GM18870 (cell line): ENCODE measurements at regions not wholly inside any gene's neighbourhood (a gene's known extent, or its start where the extent isn't known, plus 50 kb on each side); places are given as distances from the start of the nearest gene placed in this dataset.

ENCODE experiments used
- ATAC-seq: cut with Tn5 transposase; IDR thresholded peaks from one replicate; pipeline ENCODE4 v1.9.1; 2021; ENCODE audit warnings: moderate library complexity; ENCODE audit not compliant: unreplicated experiment

- no peak for ATAC-seq
Measured at GRCh38 chr13:111513766-111514609, 193.5 kb downstream of the TEX29 start.

GRCh38 chr13:111514610-111515306 lies 194.3 kb downstream of the TEX29 start:
- no peak for ATAC-seq

- ATAC-seq = no peak
Measured at GRCh38 chr13:111515307-111515617, 194.8 kb downstream of the TEX29 start.

GRCh38 chr13:111515635-111516034 lies 195.2 kb downstream of the TEX29 start:
- ATAC-seq = no peak

GRCh38 chr13:111516712-111517640 lies 196.5 kb downstream of the TEX29 start:
- no peak for ATAC-seq

- ATAC-seq = no peak
Measured at GRCh38 chr13:111517641-111518010, 197.2 kb downstream of the TEX29 start.

- ATAC-seq = no peak
Measured at GRCh38 chr13:111518161-111518792, 197.8 kb downstream of the TEX29 start.

GRCh38 chr13:111519041-111519440 lies 198.6 kb downstream of the TEX29 start:
- no peak for ATAC-seq

- no peak for ATAC-seq
Measured at GRCh38 chr13:111519490-111520170, 199.2 kb downstream of the TEX29 start.

- ATAC-seq = no peak
Measured at GRCh38 chr13:111521030-111521429, 200.6 kb downstream of the TEX29 start.

- no peak for ATAC-seq
Measured at GRCh38 chr13:111521691-111522229, 201.3 kb downstream of the TEX29 start.

- ATAC-seq = no peak
Measured at GRCh38 chr13:111525320-111526118, 205.1 kb downstream of the TEX29 start.

GRCh38 chr13:111526922-111527321 lies 206.5 kb downstream of the TEX29 start:
- ATAC-seq = no peak

GRCh38 chr13:111527614-111528229 lies 207.3 kb downstream of the TEX29 start:
- no peak for ATAC-seq

- no peak for ATAC-seq
Measured at GRCh38 chr13:111528513-111528912, 208.1 kb downstream of the TEX29 start.

GRCh38 chr13:111530137-111530870 lies 209.9 kb downstream of the TEX29 start:
- no peak for ATAC-seq

GRCh38 chr13:111531505-111531904 lies 211.1 kb downstream of the TEX29 start:
- no peak for ATAC-seq

- no peak for ATAC-seq
Measured at GRCh38 chr13:111532111-111532510, 211.7 kb downstream of the TEX29 start.
